ENCODE measurements at regions not wholly inside any gene's neighbourhood (a gene's known extent, or its start where the extent isn't known, plus 50 kb on each side); places are given as distances from the start of the nearest gene placed in this dataset.
"Not testable (repeated sequence)": the region's sequence is repeated elsewhere in the genome, so short reads cannot be mapped to it uniquely, and the experiment has no call there.

DNA sequence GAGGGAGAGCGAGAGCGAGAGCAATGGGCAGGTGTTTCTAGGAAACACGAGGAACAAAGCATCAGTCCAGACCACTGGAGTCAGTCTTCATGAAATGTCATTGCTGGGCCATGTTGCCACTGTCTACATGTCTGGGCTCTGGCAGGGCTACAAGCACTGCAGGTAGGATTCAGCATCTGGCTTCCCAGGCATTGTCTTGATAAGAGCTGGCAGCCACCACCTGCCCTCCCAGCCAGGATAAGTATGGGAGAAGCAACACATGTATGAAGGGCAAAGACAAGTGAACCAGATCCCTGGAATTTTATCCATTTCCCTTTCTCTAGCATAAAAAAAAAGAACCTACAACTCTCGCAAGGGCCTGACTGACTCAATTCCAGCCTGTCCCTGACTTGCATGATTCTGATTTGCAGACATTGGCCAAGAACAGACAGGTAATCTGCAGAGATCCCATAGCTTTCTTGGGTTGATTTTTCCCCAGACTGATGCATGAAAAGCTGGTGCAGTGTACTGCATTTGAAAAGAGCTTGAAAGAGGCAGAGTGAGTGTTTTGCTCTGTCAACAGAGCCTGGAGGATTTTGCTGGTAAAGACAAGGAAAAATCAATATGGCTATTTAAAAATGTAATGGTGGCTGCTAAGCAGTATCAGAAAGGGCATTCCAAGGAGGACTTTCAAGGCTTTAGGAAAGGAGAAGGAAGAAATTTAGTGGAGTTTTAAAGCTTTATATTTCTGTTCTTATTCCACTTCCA is 157.2 kb upstream of the MYRIP start:
- Histone ChIP-seq H3K27me3 (ENCODE audit: insufficient read depth, low read length) (no peaks in the 10 kb centered on the region; the same call in 1 of the 2 replicates), H3K27ac (ENCODE audit: low read depth, low read length) (no peak overlapping the region), H3K36me3 (ENCODE audit: insufficient read depth, low read length) (no peaks in the 10 kb centered on the region), H3K79me2 (ENCODE audit: control insufficient read depth, insufficient read depth, low read length, unreplicated experiment) (no peaks in the 10 kb centered on the region), H2AFZ (ENCODE audit: low read length, unreplicated experiment) (no peak overlapping the region), H3K4me1 (ENCODE audit: control insufficient read depth, insufficient read depth, low read length, unreplicated experiment) (no peaks in the 10 kb centered on the region), H3K4me3 (ENCODE audit: low read depth, low read length) (no peak overlapping the region)

DNA sequence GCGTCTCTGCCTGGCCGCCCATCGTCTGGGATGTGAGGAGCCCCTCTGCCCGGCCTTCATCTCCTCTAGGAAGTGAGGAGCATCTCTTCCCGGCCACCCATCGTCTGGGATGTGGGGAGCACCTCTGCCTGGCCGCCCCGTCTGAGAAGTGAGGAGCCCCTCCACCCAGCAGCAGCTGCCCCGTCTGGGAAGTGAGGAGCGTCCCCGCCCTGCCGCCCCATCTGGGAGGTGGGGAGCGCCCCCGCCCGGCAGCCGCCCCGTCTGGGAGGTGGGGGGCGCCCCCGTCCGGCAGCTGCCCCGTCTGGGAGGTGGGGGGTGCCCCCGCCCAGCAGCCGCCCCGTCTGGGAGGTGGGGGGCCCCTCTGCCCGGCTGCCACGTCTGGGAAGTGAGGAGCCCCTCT is 153.7 kb upstream of the MYRIP start:
- H3K27ac ChIP-seq (ENCODE audit: low read depth, low read length); H3K4me3 ChIP-seq (ENCODE audit: low read depth, low read length); H2AFZ ChIP-seq (ENCODE audit: low read length, unreplicated experiment); H3K36me3 ChIP-seq (ENCODE audit: insufficient read depth, low read length); H3K4me1 ChIP-seq (ENCODE audit: control insufficient read depth, insufficient read depth, low read length, unreplicated experiment); H3K79me2 ChIP-seq (ENCODE audit: control insufficient read depth, insufficient read depth, low read length, unreplicated experiment); H3K27me3 ChIP-seq (ENCODE audit: insufficient read depth, low read length): not testable (repeated sequence)

DNA sequence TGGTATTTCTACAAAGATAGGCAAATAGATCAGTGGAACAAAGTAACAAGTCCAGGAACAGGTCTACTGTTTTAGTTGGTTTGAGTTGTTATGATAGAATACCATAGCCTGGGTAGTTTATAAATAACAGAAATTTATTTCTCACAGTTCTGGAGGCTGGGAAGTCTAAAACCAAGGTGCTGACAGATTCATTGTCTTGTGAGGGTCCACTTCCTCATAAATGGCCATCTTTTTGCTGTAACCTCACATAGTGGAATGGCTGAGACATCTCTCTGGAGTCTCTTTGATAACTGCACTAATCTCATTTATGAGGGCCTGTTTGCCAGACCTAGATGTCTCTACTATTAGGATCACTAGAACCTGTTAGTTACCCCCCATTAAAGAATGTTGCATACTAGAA is 152.3 kb upstream of the MYRIP start:
- no peaks in the 10 kb centered on the region for H3K79me2 ChIP-seq (ENCODE audit: control insufficient read depth, insufficient read depth, low read length, unreplicated experiment)
- no peaks in the 10 kb centered on the region for H3K36me3 ChIP-seq (ENCODE audit: insufficient read depth, low read length)
- no peaks in the 10 kb centered on the region for H3K27me3 ChIP-seq (ENCODE audit: insufficient read depth, low read length)
- no peak overlapping the region for H3K27ac ChIP-seq (ENCODE audit: low read depth, low read length)
- H3K4me3 ChIP-seq (ENCODE audit: low read depth, low read length): no peak overlapping the region
- H3K4me1 ChIP-seq (ENCODE audit: control insufficient read depth, insufficient read depth, low read length, unreplicated experiment): no peaks in the 10 kb centered on the region
- no peak overlapping the region for H2AFZ ChIP-seq (ENCODE audit: low read length, unreplicated experiment)

DNA sequence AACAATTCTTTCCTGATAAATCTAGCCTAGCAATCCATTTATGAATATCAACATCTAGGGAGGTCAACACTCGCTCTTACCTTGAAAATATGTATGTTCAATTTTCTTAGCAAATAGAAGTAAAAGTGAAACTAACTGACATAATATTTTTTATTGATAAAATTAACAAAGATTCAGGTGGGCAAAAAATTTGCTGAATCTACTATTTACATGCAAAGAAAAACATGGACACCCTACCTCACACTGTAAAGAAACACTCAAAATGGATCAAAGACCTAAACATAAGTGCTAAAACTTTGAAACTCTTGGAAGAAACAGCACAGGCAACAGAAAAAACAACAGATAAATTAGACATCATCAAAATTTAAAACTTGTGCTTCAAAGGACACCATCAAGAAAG is 151.6 kb upstream of the MYRIP start:
- peak overlapping the region; percentile 34 for H2AFZ ChIP-seq (ENCODE audit: low read length, unreplicated experiment)
- H3K27ac ChIP-seq (ENCODE audit: low read depth, low read length): no peak overlapping the region
- H3K36me3 ChIP-seq (ENCODE audit: insufficient read depth, low read length): no peaks in the 10 kb centered on the region
- no peaks in the 10 kb centered on the region for H3K4me1 ChIP-seq (ENCODE audit: control insufficient read depth, insufficient read depth, low read length, unreplicated experiment)
- no peak overlapping the region for H3K4me3 ChIP-seq (ENCODE audit: low read depth, low read length)
- H3K27me3 ChIP-seq (ENCODE audit: insufficient read depth, low read length): no peaks in the 10 kb centered on the region
- H3K79me2 ChIP-seq (ENCODE audit: control insufficient read depth, insufficient read depth, low read length, unreplicated experiment): no peaks in the 10 kb centered on the region

DNA sequence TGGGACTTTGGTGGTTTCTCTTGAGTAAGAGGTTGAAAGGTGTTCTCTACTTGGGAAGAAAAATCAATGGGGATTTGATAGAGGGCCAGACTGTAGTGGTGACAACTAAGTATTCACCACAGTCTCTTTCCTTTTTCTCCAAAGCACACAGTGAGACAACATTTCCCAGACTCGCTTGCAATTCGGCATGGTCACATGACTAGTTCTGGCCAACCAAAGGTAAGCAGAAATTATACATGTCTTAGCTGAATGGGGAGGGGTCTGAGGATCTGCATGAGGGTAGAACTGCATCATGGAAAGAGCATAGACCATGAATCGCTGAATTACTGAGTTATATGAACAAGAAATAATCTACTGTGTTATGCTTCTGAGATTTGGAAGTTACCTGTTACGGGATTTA is 144.5 kb upstream of the MYRIP start:
- no peaks in the 10 kb centered on the region for H3K4me1 ChIP-seq (ENCODE audit: control insufficient read depth, insufficient read depth, low read length, unreplicated experiment)
- no peaks in the 10 kb centered on the region for H3K79me2 ChIP-seq (ENCODE audit: control insufficient read depth, insufficient read depth, low read length, unreplicated experiment)
- H2AFZ ChIP-seq (ENCODE audit: low read length, unreplicated experiment): no peak overlapping the region
- no peak overlapping the region for H3K27ac ChIP-seq (ENCODE audit: low read depth, low read length)
- no peak overlapping the region for H3K4me3 ChIP-seq (ENCODE audit: low read depth, low read length)
- H3K27me3 ChIP-seq (ENCODE audit: insufficient read depth, low read length): peaks cover 6% of the 10 kb centered on the region; the same call in 1 of the 2 replicates
- no peaks in the 10 kb centered on the region for H3K36me3 ChIP-seq (ENCODE audit: insufficient read depth, low read length)

DNA sequence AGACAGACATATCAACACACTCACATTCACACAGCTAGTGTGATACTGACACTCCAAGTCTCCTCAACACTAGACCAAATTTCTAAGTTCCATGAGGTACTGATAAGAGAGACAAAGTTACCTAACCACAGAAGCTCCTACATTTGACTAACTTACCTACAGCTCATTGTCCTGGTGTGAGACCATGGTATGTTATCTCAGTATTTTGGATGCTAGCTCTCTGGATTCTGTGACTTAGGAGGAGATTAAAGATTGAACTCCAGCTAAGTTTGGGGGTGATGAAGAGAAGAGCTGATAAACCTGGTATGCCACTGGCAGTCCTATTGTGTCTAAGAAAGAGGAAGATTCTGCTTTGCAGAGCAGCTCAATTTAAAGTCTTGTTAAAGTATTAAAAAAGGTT is 144.0 kb upstream of the MYRIP start:
- peaks cover 6% of the 10 kb centered on the region; the same call in 1 of the 2 replicates for H3K27me3 ChIP-seq (ENCODE audit: insufficient read depth, low read length)
- no peaks in the 10 kb centered on the region for H3K4me1 ChIP-seq (ENCODE audit: control insufficient read depth, insufficient read depth, low read length, unreplicated experiment)
- no peak overlapping the region for H3K27ac ChIP-seq (ENCODE audit: low read depth, low read length)
- H2AFZ ChIP-seq (ENCODE audit: low read length, unreplicated experiment): no peak overlapping the region
- H3K36me3 ChIP-seq (ENCODE audit: insufficient read depth, low read length): no peaks in the 10 kb centered on the region
- H3K4me3 ChIP-seq (ENCODE audit: low read depth, low read length): no peak overlapping the region
- H3K79me2 ChIP-seq (ENCODE audit: control insufficient read depth, insufficient read depth, low read length, unreplicated experiment): no peaks in the 10 kb centered on the region

DNA sequence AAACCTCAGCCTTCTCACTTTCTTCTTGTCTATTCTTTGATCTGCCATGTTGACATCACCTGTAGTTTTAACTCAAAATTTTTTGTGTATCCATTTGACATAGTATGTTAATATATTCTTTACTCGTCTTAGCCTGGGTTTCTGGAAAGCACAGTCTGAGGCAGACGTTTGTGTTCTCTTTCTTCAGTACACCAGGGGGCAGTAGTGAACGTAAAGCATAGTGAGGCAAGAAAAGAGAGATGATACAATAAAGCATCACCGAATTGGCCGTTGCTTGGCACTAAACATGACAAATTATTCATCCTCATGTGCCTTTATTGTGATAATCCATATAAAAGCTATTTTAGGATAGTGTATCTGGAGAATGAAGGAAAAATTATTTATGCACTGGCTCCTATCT is 141.0 kb upstream of the MYRIP start:
- Histone ChIP-seq H3K4me3 (ENCODE audit: low read depth, low read length) (no peak overlapping the region), H3K27me3 (ENCODE audit: insufficient read depth, low read length) (peaks cover 6% of the 10 kb centered on the region; the same call in 1 of the 2 replicates), H3K36me3 (ENCODE audit: insufficient read depth, low read length) (no peaks in the 10 kb centered on the region), H2AFZ (ENCODE audit: low read length, unreplicated experiment) (no peak overlapping the region), H3K79me2 (ENCODE audit: control insufficient read depth, insufficient read depth, low read length, unreplicated experiment) (no peaks in the 10 kb centered on the region), H3K27ac (ENCODE audit: low read depth, low read length) (no peak overlapping the region), H3K4me1 (ENCODE audit: control insufficient read depth, insufficient read depth, low read length, unreplicated experiment) (no peaks in the 10 kb centered on the region)

DNA sequence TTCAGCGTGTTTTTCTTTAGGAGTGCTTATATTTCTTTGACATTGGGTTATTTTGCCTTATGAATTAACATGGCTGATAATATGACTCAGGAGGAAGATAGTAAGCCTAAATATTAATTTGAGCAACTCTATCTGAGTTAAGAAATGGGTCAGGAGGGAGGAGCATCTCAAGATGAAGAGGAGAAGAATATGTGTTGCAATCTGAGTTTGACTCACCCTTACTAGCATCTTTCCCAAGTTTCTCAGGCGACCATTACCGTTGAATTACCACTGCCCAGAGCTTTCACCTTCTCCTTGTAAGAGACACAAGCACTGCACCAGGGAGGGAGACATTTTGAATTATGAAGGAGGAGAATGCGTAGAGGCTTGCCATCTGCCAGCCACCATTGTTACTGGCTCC is 138.3 kb upstream of the MYRIP start:
- H3K4me1 ChIP-seq (ENCODE audit: control insufficient read depth, insufficient read depth, low read length, unreplicated experiment): no peaks in the 10 kb centered on the region
- H3K27ac ChIP-seq (ENCODE audit: low read depth, low read length): no peak overlapping the region
- 0 out of 2 replicates have a peak, but pooled peaks cover 3% of the 10 kb centered on the region for H3K27me3 ChIP-seq (ENCODE audit: insufficient read depth, low read length)
- no peaks in the 10 kb centered on the region for H3K36me3 ChIP-seq (ENCODE audit: insufficient read depth, low read length)
- H2AFZ ChIP-seq (ENCODE audit: low read length, unreplicated experiment): no peak overlapping the region
- H3K4me3 ChIP-seq (ENCODE audit: low read depth, low read length): no peak overlapping the region
- H3K79me2 ChIP-seq (ENCODE audit: control insufficient read depth, insufficient read depth, low read length, unreplicated experiment): no peaks in the 10 kb centered on the region

DNA sequence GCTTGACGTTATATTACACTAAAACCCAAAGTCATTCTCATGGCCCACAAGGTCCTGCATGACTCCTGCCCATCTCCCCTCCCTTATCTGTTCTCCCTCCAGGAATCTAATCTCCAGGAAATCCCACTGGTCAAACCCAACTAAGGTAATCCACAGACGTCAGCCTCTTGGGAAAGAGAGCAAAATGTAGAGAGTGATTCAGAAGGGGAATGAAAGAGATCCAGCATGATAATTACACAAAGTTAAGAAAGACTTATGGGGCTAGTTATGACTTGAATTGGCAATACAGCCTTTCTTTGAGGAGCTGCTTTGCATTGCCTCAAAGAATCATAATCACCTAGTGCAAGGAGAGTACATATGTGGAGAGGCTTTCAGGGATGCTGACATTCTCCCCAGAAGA is 137.8 kb upstream of the MYRIP start:
- no peak overlapping the region for H2AFZ ChIP-seq (ENCODE audit: low read length, unreplicated experiment)
- H3K79me2 ChIP-seq (ENCODE audit: control insufficient read depth, insufficient read depth, low read length, unreplicated experiment): no peaks in the 10 kb centered on the region
- no peaks in the 10 kb centered on the region for H3K36me3 ChIP-seq (ENCODE audit: insufficient read depth, low read length)
- no peak overlapping the region for H3K4me3 ChIP-seq (ENCODE audit: low read depth, low read length)
- no peak overlapping the region for H3K27ac ChIP-seq (ENCODE audit: low read depth, low read length)
- no peaks in the 10 kb centered on the region for H3K27me3 ChIP-seq (ENCODE audit: insufficient read depth, low read length)
- H3K4me1 ChIP-seq (ENCODE audit: control insufficient read depth, insufficient read depth, low read length, unreplicated experiment): no peaks in the 10 kb centered on the region

DNA sequence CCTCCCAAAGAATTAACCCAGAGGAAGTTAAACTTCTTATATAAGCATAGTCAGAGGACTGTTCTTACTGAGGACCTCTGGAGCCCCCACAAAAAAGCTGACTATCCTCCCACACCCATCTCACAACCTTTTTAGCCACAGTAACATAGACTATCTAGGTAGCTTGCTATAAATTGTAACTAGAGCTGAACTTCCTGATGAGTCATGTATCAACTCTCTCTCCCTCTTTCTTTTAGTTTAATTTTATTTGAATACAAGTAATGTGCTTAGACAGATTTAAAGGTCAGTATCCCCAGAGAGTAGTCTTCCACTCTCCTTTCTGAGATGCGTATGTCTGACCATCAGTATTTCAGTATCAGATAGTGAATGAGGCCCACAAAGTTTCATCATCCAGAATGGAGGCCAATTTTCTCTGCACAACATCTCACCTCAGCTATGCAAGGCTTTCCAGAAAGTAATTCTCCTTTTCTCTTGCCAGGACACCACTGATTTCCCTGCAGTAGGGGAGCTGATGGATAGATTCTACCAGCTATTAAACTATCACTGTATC is 104.0 kb upstream of the MYRIP start:
- H3K79me2 ChIP-seq (ENCODE audit: control insufficient read depth, insufficient read depth, low read length, unreplicated experiment): no peaks in the 10 kb centered on the region
- H2AFZ ChIP-seq (ENCODE audit: low read length, unreplicated experiment): no peak overlapping the region
- H3K27ac ChIP-seq (ENCODE audit: low read depth, low read length): no peak overlapping the region
- no peaks in the 10 kb centered on the region for H3K27me3 ChIP-seq (ENCODE audit: insufficient read depth, low read length)
- H3K36me3 ChIP-seq (ENCODE audit: insufficient read depth, low read length): no peaks in the 10 kb centered on the region
- H3K4me1 ChIP-seq (ENCODE audit: control insufficient read depth, insufficient read depth, low read length, unreplicated experiment): peaks cover 10% of the 10 kb centered on the region
- H3K4me3 ChIP-seq (ENCODE audit: low read depth, low read length): no peak overlapping the region

DNA sequence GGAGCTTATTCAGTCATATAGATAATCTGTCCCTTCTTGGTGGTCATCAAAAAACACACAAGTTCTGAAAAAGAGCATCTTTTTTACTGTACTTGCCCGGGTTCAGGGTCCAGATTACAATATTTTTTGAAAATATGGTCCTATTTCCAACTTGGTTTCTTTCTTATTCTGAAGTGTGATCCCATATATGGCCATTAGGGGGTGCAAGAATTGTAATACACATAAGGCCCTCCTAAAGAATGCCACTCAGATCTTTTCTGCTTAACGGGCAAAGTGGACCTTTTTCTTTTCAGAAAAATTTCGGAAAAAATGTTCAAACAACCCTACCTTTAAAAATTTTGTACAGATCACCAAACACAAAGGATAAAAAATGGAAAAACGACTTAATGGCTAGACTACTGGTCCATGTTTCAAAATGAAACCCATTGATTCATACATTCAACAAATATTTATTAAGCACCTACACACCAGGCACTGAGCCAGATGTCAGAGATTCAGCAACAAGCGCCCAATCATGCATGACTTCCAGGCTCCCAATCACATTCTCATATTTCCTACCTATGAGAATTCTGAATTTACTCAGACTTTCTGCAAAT is 102.0 kb upstream of the MYRIP start:
- Histone ChIP-seq H3K79me2 (ENCODE audit: control insufficient read depth, insufficient read depth, low read length, unreplicated experiment) (no peaks in the 10 kb centered on the region), H2AFZ (ENCODE audit: low read length, unreplicated experiment) (no peak overlapping the region), H3K4me1 (ENCODE audit: control insufficient read depth, insufficient read depth, low read length, unreplicated experiment) (peaks cover 10% of the 10 kb centered on the region), H3K4me3 (ENCODE audit: low read depth, low read length) (peak overlapping the region; percentile 30; the same call in 1 of the 2 replicates), H3K36me3 (ENCODE audit: insufficient read depth, low read length) (no peaks in the 10 kb centered on the region), H3K27ac (ENCODE audit: low read depth, low read length) (no peak overlapping the region), H3K27me3 (ENCODE audit: insufficient read depth, low read length) (no peaks in the 10 kb centered on the region)

All from ACC112 (cell line).